UCSD-AML1 (cell line): ENCODE measurements at regions not wholly inside any gene's neighbourhood (a gene's known extent, or its start where the extent isn't known, plus 50 kb on each side); places are given as distances from the start of the nearest gene placed in this dataset.
"Not testable (repeated sequence)": the region's sequence is repeated elsewhere in the genome, so short reads cannot be mapped to it uniquely, and the experiment has no call there.

ENCODE experiments used
- DNase-seq: peaks from one replicate; lab custom pipeline; 2025; ENCODE audit not compliant: unreplicated experiment; lab: John Stamatoyannopoulos, UW

DNA sequence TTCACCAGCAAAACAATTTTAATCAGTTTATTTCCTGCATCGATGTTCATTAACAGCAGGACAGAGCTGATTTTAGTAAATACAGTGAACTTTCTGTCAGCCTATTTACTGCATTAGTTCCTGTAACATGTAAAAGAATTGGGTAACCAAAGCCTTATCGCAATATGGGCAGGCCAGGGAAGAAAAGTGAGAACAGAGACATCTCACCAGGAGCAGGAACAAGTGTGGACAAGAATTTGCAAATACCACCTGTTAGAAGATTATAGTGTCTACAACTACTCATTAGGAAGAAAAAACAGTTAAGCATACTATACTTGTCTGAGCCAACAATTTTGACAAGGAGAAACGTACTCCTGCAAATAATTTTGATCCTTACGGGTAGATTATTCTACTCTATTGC lies 1293.9 kb downstream of the PLA2G4A start:
- DNase-seq, result no peak

DNA sequence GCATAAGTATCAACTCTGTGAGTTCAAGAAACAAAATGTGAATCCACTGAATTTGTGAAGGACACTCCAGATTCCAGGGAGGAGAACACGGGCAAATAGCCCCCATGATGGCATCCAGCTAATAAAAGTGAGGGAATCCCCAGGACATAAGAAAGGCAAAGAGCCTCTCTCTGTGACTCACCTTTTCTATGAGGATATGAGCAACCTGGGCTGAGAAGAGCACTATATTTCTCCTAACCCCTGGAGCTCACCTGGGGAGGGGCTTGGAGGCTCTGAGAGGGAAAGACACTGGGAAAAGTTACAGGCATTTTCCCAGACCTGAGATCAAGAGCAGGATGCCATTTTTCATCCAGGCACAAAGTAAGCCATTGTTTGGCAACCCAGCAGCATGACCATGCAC lies 1298.8 kb downstream of the PLA2G4A start:
- peak; percentile 7 for DNase-seq

DNA sequence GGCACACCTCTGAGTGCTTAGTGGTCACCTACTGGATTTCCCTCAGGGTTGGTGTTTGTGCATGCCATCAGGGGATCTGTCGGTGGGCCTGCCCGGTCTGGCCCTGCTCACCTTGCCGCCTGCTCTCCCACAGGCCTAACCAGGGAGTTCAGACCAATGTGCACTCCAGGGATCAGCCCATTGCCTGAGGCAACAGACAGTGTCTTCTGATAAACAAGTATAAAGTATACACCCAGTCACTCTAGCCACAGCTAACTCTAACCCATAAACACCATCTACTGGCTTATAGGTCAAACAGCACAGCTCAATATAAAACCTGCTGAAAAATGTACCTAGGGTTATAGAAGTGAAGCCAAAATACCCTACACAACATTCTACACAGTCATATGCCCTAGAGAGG lies 1300.0 kb downstream of the PLA2G4A start:
- peak; percentile 6 for DNase-seq

DNA sequence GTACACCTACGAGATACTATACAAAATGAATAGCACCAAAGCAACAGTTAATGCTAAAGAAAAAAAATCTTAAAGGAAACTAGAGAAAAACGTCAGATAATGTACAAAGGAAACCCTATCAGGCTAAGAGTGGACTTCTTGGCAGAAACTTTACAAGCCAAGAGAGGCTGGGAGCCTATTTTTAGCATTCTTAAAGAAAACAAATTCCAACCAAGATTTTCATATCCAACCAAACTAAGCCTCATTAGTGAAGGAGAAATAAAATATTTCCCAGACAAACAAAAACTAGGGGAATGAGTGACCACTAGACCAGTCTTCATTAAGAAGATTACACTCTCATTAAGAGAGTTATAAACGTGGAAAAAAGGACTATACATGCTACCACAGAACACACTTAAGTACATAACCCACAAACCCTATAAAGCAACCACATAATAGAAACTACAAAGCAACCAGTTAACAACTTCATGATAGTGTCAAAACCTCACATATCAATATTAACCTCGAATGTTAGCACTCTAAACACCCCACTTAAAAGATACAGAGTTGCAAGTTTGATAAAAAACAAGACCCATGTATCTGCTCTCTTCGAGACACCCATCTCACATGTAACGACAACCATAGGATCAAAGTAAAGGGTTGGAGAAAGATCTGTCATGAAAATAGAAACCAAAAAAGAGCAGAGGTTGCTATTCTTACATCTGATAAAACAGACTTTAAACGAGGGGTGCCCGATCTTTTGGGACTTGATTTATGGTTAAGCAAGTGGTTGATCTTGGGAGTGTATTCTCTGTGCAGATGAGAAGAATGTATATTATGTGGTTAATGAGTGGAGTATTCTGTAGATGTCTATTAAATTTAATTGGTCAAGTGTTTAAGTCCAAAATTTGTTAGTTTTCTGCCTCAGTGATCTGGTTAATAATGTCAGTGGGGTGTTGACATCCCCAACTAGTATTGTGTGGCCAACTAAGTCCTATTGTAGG lies 1301.4 kb downstream of the PLA2G4A start:
- DNase-seq, result no peak

DNA sequence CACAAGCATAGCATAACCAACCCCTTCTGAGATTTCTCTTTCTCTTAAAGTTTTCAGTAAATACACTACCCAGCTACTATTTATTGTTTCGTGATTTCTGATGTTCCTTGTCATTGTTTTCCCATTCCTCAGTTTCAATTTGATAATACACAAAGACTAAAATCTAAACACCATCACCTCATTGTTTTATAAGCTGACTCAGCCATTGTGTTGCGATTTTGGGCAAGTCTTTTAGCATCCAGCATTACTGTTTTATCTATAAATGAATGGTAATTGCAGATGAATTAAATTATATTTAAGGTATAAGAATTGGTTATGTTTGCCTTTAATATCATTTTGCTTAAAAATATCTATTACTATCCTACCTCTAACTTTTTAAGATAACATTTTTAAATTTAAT lies 1308.5 kb downstream of the PLA2G4A start:
- DNase-seq, result no peak

DNA sequence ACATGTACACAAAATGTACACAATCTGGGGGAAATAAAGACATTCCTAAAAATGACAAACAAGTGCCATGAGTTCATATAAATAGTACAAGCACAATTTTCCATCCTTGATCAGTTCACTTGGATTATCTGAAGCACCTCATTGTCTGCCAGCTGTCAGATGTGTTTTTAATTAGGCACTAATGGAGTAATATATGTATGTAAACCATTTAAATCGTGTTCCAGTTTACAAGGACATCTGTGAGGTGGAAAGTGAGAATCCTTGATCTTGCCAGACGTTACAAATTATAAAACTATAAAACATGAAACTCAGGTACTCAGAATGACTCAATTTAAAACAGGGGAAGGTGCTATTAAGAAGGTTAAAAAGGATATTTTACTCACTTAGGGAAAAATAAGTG lies 1312.2 kb downstream of the PLA2G4A start:
- no peak for DNase-seq

DNA sequence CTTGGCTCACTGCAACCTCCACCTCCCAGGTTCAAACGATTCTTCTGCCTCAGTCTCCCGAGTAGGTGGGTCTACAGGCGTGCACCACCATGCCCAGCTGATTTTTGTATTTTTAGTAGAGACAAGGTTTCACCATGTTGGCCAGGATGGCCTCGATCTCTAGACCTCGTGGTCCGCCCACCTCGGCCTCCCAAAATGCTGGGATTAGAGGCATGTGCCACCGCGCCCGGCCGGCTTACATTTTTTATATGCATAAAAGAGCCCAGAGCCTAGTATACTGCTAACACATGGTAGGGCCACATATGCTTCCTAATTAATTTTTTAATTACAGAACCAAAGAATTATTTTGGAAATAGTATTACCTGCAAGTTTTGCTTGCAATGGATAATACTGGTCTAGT lies 1325.4 kb downstream of the PLA2G4A start:
- DNase-seq, result no peak

DNA sequence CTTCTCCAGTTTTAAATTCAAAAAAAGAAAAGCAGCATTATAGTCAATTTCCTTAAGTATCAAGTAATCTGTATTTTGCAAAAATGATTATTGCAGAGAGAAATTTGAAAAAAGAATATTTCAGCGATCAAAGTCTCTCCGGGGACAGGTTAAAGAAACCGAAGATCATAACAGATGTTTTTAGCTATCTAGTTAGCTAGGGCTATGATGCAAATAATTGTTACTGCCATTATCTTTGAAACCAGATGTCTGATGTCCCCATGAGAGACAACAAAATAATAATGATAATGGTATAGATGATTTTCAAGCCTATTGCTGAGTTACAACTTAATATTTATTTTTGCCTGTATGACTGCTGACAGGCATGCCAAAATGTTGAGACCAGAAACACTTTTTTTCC lies 1326.0 kb downstream of the PLA2G4A start:
- DNase-seq, result no peak

DNA sequence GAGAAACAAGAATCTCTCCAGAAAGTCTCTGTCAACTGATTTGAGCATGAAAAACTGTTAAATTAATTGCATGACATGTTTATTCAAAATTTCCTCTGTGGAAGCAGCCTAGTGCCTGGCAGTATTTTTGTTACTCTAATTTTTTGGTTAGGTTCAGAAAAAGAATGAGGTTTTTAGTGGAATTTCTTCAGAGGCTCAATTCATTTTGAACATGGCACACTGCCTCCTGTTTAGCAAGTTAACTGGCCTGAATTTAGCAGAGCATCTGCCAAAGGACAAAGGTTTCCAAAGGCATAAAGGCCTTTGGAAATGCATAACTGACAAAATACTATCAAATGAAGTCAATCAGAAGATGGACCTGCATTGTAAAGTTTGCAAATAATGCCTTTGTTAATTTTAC lies 1326.5 kb downstream of the PLA2G4A start:
- DNase-seq, result no peak

DNA sequence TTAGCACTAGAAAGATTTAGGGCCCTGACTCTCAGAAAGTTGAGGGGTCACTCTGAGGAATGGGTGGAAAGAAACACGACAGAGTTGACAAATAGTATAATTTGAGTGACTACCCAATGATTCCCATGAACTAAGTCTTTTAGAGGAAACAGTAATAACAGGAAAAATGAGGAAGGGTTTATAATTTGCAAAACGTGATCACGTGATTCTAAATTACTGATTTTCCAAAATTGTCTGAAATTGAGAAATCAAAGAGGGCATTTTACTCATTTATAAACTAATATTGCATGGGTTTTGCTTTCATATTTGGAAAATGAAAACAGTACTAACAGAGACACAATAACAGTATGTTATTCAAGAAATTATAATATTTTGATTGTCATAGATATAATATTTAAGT lies 1335.7 kb downstream of the PLA2G4A start:
- no peak for DNase-seq

DNA sequence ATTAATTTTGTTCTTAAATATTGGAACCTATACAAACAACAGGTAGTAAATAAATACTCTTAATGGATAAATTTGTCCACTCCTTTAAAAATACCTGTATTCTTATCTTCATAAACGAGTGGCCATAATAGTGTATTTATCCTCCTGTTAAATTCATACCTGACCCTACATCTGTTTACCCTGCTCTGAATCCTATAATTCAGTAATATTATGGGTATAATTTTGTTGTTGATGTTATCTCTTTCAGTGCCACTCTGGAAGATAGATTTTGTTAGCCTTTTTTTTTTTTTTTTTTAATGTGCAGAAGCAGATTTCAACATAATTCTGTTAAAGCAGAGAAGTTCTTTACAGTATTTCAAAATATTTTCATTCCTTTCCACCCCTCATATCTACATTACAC lies 1337.9 kb downstream of the PLA2G4A start:
- DNase-seq, result no peak

DNA sequence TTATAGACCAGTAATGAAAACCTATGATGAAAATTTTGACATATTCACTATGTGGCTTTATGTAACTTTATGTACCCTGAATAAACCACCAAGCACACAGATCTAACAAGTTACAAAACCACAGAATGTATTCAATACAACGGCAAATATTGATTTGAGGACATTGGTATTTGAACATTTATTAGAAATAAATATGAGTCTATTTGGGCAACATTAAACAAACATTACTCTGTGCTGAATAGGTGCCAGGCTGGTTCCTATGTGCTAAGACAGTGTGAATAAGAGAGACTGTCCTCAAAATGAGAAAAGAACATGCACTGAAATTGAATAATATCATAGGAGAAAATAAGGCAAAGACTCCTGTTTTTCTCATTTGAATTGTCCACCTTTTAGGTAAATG lies 1341.2 kb downstream of the PLA2G4A start:
- DNase-seq, result no peak

DNA sequence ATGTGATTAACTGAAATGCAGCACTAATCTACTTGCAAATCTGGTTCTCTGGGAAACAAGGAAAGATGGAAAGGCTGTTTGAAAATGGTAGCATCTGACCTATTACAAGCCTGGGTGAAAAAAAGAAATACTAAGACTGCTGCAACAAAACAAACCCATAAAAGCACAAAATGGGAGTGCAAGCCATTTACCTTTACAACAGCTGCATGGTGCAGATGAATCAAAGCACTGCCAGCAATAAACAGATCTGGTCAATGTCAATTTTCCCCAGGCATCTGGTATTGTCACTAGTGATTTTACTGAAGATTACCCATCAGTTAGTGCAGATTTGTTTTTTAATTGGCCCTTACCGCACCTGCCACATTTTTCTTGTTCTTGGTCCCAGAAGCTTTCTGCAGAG lies 1341.7 kb downstream of the PLA2G4A start:
- no peak for DNase-seq

DNA sequence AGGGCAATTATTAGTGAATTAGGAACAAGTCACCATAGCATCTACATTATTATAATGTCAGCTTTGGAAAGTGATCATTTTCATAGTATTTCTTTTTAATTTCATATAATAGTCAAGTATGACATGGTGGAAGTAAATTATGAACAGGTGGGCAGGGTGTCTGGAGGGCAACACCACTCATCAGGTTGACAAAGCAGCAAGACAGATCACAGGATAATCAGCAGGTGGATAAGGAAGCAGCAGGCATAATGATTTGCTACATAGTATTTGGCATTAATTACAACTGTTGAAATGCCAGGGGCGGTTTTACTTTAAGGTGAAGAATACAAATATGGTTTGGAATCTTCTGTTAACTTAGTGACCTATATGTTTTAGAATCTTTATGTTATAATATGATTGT lies 1342.2 kb downstream of the PLA2G4A start:
- DNase-seq, result no peak

DNA sequence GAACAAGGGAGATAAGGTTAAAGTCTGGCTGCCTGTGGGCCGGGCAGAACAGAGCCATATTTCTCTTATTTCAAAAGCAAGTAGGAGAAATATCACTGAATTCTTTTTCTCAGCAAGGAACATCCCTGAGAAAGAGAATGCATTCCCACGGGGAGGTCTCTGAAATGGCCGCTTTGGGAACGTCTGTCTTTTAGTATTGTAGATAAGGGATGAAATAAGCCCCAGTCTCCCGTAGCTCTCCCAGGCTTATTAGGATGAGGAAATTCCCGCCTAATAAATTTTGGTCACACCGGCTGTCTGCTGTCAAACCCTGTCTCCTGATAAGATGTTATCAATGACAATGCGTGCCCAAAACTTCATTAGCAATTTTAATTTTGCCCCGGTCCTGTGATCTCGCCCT lies 1353.3 kb downstream of the PLA2G4A start:
- not testable (repeated sequence) for DNase-seq

DNA sequence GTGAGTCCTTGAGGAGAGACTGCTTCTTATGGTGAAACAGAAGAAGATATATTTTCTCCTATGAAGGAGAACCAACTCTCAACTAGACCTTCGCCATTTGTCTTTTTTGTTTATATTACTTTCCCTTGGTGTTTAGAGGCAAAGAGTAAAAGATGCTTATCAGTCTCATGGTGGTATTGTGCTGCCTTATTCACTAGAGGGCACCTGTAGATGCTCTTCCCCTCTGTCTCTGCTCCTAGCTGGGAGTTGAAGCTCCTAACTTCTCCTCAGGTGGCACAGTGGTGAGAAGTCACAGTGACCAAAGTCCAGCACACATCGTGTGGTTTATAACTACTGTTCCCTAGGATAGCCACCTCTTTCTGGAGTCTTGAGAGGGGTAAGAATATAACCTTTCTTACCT lies 1359.6 kb downstream of the PLA2G4A start:
- DNase-seq, result no peak

DNA sequence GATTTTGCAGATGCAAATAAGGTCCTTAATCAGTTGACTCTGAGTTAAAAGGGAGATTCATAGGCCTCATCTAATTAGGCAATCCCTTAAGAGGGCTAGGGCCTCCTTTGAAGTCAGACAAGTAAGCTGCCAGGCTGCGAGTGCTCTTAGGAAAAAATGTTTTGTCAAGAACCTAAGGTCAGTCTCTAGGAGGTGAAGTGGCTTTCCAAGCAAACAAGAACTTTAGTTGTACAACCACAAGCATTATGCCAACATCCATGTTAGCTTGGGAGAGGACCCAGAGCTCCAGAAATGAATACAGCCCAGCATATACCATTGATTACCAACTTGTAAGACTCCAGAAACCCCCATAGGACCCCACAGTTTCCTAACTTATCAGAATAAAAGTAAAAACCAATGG lies 1366.2 kb downstream of the PLA2G4A start:
- DNase-seq, result no peak

DNA sequence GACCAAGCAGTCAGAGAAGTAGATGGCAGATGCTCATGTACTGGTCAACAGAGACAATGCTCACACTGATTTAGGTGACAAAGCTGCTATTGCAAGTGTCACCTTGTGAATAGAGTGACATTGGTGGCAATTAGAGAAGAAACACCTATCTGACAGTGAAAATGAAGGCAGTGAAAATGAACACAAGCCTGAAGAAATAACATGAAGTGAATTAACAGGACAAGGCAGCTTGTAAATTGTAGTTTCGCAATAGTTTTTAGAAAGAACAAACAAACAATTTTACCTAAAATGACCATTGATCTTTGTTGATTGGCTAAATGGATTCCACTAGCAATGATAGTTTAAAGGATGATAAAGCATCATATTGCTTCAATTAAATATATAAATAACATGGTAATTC lies 1389.5 kb downstream of the PLA2G4A start:
- DNase-seq, result no peak

DNA sequence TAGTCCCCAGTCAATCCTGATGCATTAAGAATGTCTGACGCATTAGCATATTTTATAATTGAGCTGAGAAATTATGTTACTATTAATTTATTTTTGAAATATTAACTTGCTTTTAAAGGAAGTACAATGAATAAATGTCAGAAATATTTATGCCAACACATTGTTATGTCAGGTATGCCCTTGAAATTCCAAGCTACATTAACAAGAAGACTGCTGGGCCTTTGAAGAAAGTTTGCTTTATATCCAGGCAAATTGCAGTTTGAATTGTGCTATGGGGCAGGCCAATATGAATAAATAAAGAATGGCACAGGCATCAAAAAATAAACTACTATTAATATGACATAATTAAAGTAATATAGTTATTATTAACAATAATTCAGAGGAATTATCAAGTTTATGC lies 1391.3 kb downstream of the PLA2G4A start:
- DNase-seq, result no peak

DNA sequence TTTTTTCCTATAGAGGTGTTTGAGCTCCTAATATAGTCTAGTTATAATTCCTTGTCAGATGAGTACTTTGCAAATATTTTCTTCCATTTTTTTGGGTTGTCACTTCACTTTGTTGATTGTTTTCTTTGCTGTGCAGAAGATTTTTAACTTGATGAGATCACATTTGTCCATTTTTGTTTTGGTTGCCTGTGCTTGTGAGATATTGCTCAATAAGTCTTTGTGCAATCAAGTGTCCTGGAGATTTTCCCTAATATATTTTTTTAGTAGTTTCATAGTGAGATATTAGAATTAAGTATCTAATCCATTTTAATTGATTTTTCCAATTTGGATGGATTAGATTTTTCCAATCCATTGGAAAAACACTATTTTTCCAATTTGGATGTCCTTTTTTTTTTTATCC lies 1395.5 kb downstream of the PLA2G4A start:
- DNase-seq, result no peak

DNA sequence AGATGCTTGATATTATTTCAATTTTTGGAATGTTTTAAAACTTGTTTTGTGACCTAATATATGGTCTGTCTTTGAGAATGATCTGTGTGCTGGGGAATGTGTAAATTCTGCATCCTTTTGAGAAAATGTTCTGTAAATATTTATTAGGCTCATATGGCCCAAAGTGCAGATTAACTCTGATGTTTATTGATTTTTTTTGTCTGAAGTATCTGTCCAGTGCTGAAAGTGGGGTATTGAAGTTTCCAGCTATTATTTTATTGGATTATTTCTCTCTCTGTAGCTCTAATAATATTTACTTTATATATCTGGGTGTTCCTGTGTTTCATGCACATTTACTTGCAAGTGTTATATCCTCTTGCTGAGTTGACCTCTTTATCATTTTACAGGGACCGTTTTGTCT lies 1397.2 kb downstream of the PLA2G4A start:
- DNase-seq, result no peak

DNA sequence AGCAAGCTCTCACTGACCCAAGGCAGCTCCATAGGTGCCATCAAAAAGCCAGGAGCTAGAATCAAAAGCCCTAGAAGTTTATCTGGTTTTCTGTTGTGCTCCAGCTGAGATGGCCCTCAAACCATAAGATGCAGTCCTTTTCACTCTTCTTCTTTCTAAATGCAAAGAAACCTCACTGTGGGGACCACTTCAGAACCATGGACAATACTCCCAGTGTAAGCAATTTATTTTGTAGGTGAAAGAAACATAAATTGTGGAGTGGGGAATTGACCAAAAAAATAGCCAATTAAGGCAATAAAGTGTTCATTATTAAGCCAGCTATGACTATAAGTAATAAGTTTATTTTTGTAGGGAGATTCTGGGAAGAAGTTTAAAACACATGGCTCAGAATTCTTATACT lies 1399.9 kb downstream of the PLA2G4A start:
- no peak for DNase-seq
